22Rv1 (cell line): ENCODE measurements at regions not wholly inside any gene's neighbourhood (a gene's known extent, or its start where the extent isn't known, plus 50 kb on each side); places are given as distances from the start of the nearest gene placed in this dataset.

ENCODE experiments used
- H3K27ac ChIP-seq: fragments of 450-650 bp; 2 replicates; pipeline ENCODE4 v1.5.1; 2017
- ZFX ChIP-seq: fragments of 450-650 bp; IDR thresholded peaks from 2 replicates; pipeline ENCODE4 v1.6.1; 2017; ENCODE audit warnings: antibody characterized with exemption, borderline replicate concordance
- TF ChIP-seq, protein P1 (sequence below): fragments of 450-650 bp; IDR thresholded peaks from 2 replicates; pipeline ENCODE4 v1.5.1; 2017; ENCODE audit warnings: mild to moderate bottlenecking

DNA sequence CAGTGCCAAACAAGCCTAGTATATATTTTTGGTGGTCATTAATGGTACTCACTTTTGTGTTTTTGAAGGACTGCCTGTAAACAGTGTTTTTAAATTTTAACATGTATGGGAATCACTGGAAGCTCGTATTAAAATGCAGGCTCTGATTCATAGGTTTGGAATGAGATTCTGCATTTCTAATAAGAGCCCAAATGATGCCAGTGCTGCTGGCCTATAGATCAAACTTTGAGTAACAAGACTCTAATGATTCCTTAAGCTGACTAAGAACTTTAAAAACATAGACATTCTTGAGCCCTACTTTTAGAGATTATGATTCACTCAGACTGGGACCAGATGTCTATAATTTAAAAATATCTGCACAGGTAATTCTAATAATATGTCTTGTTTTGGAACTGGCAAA, 823.2 kb upstream of the LCORL start:
- no peak for TF ChIP-seq ZFX
- TF ChIP-seq, protein P1, sequence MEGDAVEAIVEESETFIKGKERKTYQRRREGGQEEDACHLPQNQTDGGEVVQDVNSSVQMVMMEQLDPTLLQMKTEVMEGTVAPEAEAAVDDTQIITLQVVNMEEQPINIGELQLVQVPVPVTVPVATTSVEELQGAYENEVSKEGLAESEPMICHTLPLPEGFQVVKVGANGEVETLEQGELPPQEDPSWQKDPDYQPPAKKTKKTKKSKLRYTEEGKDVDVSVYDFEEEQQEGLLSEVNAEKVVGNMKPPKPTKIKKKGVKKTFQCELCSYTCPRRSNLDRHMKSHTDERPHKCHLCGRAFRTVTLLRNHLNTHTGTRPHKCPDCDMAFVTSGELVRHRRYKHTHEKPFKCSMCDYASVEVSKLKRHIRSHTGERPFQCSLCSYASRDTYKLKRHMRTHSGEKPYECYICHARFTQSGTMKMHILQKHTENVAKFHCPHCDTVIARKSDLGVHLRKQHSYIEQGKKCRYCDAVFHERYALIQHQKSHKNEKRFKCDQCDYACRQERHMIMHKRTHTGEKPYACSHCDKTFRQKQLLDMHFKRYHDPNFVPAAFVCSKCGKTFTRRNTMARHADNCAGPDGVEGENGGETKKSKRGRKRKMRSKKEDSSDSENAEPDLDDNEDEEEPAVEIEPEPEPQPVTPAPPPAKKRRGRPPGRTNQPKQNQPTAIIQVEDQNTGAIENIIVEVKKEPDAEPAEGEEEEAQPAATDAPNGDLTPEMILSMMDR = no peak
- no peak overlapping the region for H3K27ac ChIP-seq

GRCh38 chr4:18842431-18842830, 820.9 kb upstream of the LCORL start:
- TF ChIP-seq, protein P1 = no peak
- H3K27ac ChIP-seq = no peak overlapping the region

DNA sequence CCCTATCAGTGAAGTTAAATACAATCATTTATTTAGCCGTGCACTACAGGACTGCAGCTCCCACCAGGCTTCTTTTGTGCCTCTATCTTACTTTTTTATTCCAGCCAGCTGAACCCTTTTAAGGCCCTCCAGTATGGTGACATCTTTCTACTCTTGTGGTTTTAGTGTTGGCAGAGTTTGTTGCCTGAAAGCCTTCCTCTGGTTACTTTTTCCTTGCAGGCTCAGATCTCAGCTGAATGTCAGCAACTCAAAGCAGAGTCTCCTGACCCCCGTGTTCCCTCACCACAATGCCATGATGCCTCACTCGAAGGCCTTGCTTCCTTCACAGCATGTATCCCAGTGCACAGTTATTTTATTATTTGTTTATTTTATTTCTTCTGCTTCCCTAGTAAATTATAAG, 818.9 kb upstream of the LCORL start:
- no peak overlapping the region for H3K27ac ChIP-seq
- TF ChIP-seq, protein P1 = no peak
- TF ChIP-seq ZFX = no peak

GRCh38 chr4:18816228-18816895, 794.8 kb upstream of the LCORL start:
- H3K27ac ChIP-seq = no peak overlapping the region
- TF ChIP-seq, protein P1 = no peak
- no peak for TF ChIP-seq ZFX

- TF ChIP-seq, protein P1 = no peak
- no peak for TF ChIP-seq ZFX
- no peak overlapping the region for H3K27ac ChIP-seq
Measured at GRCh38 chr4:18815779-18816173, 794.2 kb upstream of the LCORL start.

GRCh38 chr4:18815081-18815778, 793.7 kb upstream of the LCORL start:
- no peak overlapping the region for H3K27ac ChIP-seq
- no peak for TF ChIP-seq ZFX
- TF ChIP-seq, protein P1 = no peak

- no peak overlapping the region for H3K27ac ChIP-seq
- TF ChIP-seq, protein P1 = no peak
- TF ChIP-seq ZFX = no peak
Measured at GRCh38 chr4:18813771-18814170, 792.2 kb upstream of the LCORL start.
